ENCODE measurements at regions not wholly inside any gene's neighbourhood (a gene's known extent, or its start where the extent isn't known, plus 50 kb on each side); places are given as distances from the start of the nearest gene placed in this dataset.

GRCh38 chr20:7010527-7010926, 243.0 kb downstream of the BMP2 start:
- TF ChIP-seq POLR2A (IDR thresholded peaks at IDR 0.05; ENCODE audit: low read depth, low read length) (no peak), POLR2AphosphoS5 (IDR thresholded peaks at IDR 0.05; ENCODE audit: low read depth, low read length) (no peak)

Measured in GM12891 (cell line).